HCT116 (cell line): ENCODE measurements at regions not wholly inside any gene's neighbourhood (a gene's known extent, or its start where the extent isn't known, plus 50 kb on each side); places are given as distances from the start of the nearest gene placed in this dataset.

Experiments used
- ATAC-seq: fragments of 200-7000 bp; cut with Tn5 transposase; 2 replicates; pipeline ENCODE4 v1.9.1; 2020; ENCODE audit warnings: mild to moderate bottlenecking, moderate library complexity
- BruUV-seq: library from RNA; stranded (reverse); fragments of 400-500 nt; replicated peaks from 2 replicates; lab custom pipeline; 2021; lab: Mats Ljungman, UMichigan
- CTCF ChIA-PET: fragments of 300-600 bp; sonication (Branson Sonifier 250); formaldehyde crosslinking; loops from one replicate; lab custom pipeline; 2021; ENCODE audit warnings: antibody characterized with exemption; lab: Charles Lee
- POLR2A ChIA-PET: fragments of 300-600, 350-600 bp; sonication (Branson Sonifier 250); formaldehyde crosslinking; loops from one replicate; lab custom pipeline; 2021; ENCODE audit warnings: antibody characterized with exemption; lab: Charles Lee
- RAD21 ChIA-PET, 2 experiments: fragments of 300-600 bp; sonication (Branson Sonifier 250); formaldehyde crosslinking; loops; one replicate each; lab custom pipeline; 2023; ENCODE audit warnings: low total read pairs in 2 of 2; ENCODE audit not compliant: uncharacterized antibody in 2 of 2, unreplicated experiment in 2 of 2, low non-redundant PET in 1 of 2; lab: Charles Lee
- DNase-seq: peaks from one replicate; pipeline ENCODE4 v3.0.0-alpha.2; 2010; ENCODE audit warnings: low read depth, low spot score
- H2AFZ ChIP-seq: fragments of 200-600 bp; shearing (Covaris generic), sonication (generic); 2 replicates; pipeline ENCODE4 v1.6.1; 2017; ENCODE audit warnings: low read depth, mixed run types, mixed read lengths, antibody characterized with exemption, low read length; ENCODE audit not compliant: poor library complexity, severe bottlenecking
- H3K27ac ChIP-seq: 2 replicates; pipeline ENCODE4 v1.5.1; 2012; ENCODE audit warnings: low read depth, low read length
- H3K27me3 ChIP-seq: fragments of 200-600 bp; sonication (generic); 2 replicates; pipeline ENCODE4 v1.6.1; 2016; ENCODE audit warnings: mixed run types, low read length, mixed read lengths; ENCODE audit not compliant: insufficient read depth
- H3K36me3 ChIP-seq, 2 experiments: fragments of 200-500 bp in 1 of 2; fragments of 200-600 bp in 1 of 2; sonication (Bioruptor generic) in 1 of 2; sonication (generic) in 1 of 2; 2 replicates each; pipeline versions ENCODE4 v1.5.1 to v1.6.1; 2014 to 2016; ENCODE audit warnings: low read length in 2 of 2, inconsistent platforms in 1 of 2, mixed read lengths in 1 of 2, mixed run types in 1 of 2; ENCODE audit not compliant: insufficient read depth in 2 of 2, control insufficient read depth in 1 of 2
- H3K4me1 ChIP-seq, 2 experiments: fragments of 200-600 bp in 1 of 2; sonication (generic) in 1 of 2; 2 replicates each; pipeline versions ENCODE4 v1.5.1 to v1.6.1; 2012 to 2017; ENCODE audit warnings: low read length in 2 of 2, inconsistent platforms in 1 of 2, mild to moderate bottlenecking in 1 of 2, mixed read lengths in 1 of 2, mixed run types in 1 of 2, moderate library complexity in 1 of 2; ENCODE audit not compliant: insufficient read depth in 2 of 2, control insufficient read depth in 1 of 2
- H3K4me2 ChIP-seq: fragments of 200-600 bp; sonication (generic); 2 replicates; pipeline ENCODE4 v1.6.1; 2017; ENCODE audit warnings: mixed run types, low read length, mixed read lengths
- H3K4me3 ChIP-seq, 2 experiments: fragments of 200-600 bp in 1 of 2; sonication (generic) in 1 of 2; replicated peaks in 1 of 2; 2 replicates each; pipeline ENCODE4 v1.5.1; 2011 to 2016; ENCODE audit warnings: low read length in 2 of 2, control low read depth in 1 of 2, low read depth in 1 of 2, mild to moderate bottlenecking in 1 of 2, mixed read lengths in 1 of 2, mixed run types in 1 of 2
- H3K79me2 ChIP-seq: fragments of 200-600 bp; sonication (generic); 2 replicates; pipeline ENCODE4 v1.6.1; 2017; ENCODE audit warnings: mild to moderate bottlenecking, mixed run types, low read length, moderate library complexity, mixed read lengths; ENCODE audit not compliant: insufficient read depth
- H3K9ac ChIP-seq: fragments of 200-600 bp; sonication (generic); 2 replicates; pipeline ENCODE4 v1.6.1; 2016; ENCODE audit warnings: low read length, mixed read lengths
- H3K9me2 ChIP-seq: fragments of 200-600 bp; sonication (generic), shearing (Covaris generic); 2 replicates; pipeline ENCODE4 v1.6.1; 2017; ENCODE audit warnings: mixed run types, mild to moderate bottlenecking, moderate library complexity; ENCODE audit not compliant: insufficient read depth
- H3K9me3 ChIP-seq, 2 experiments: fragments of 200-500 bp in 1 of 2; fragments of 200-600 bp in 1 of 2; sonication (Bioruptor generic) in 1 of 2; sonication (generic) in 1 of 2; 2 replicates each; pipeline ENCODE4 v1.6.1; 2014 to 2017; ENCODE audit warnings: low read length in 2 of 2, mixed read lengths in 2 of 2, inconsistent platforms in 1 of 2, low read depth in 1 of 2, mild to moderate bottlenecking in 1 of 2, mixed run types in 1 of 2, moderate library complexity in 1 of 2; ENCODE audit not compliant: control insufficient read depth in 1 of 2, insufficient read depth in 1 of 2
- H4K20me1 ChIP-seq: fragments of 200-600 bp; sonication (generic), shearing (Covaris generic); 2 replicates; pipeline ENCODE4 v1.6.1; 2017; ENCODE audit warnings: mixed run types, mild to moderate bottlenecking, moderate library complexity; ENCODE audit not compliant: insufficient read depth
- ELF1 ChIP-seq: IDR thresholded peaks from 2 replicates; pipeline ENCODE4 v1.6.1; 2012; ENCODE audit warnings: low read depth, borderline replicate concordance
- EZH2 ChIP-seq: fragments of 200-600 bp; sonication (generic); IDR thresholded peaks from 2 replicates; pipeline ENCODE4 v1.6.1; 2017; ENCODE audit warnings: antibody characterized with exemption, mixed run types
- EZH2phosphoT487 ChIP-seq: fragments of 200-600 bp; IDR thresholded peaks from 2 replicates; pipeline ENCODE4 v1.6.1; 2018; ENCODE audit warnings: antibody characterized with exemption, borderline replicate concordance
- FOSL1 ChIP-seq: IDR thresholded peaks from 2 replicates; pipeline ENCODE4 v1.6.1; 2012; ENCODE audit warnings: low read depth
- JUND ChIP-seq: IDR thresholded peaks from 2 replicates; pipeline ENCODE4 v1.6.1; 2012
- RAD21 ChIP-seq: IDR thresholded peaks from 2 replicates; pipeline ENCODE4 v1.6.1; 2012; ENCODE audit warnings: low read depth, mild to moderate bottlenecking
- SIN3A ChIP-seq: IDR thresholded peaks from 2 replicates; pipeline ENCODE4 v1.6.1; 2012; ENCODE audit warnings: low read depth
- SP1 ChIP-seq: IDR thresholded peaks from 2 replicates; pipeline ENCODE4 v1.6.1; 2012; ENCODE audit warnings: low read depth
- YY1 ChIP-seq: IDR thresholded peaks from 2 replicates; pipeline ENCODE4 v1.6.1; 2011; ENCODE audit warnings: low read length, low read depth, moderate library complexity, mild to moderate bottlenecking; ENCODE audit not compliant: insufficient replicate concordance; ENCODE audit errors: extremely low read depth
- ZNF274 ChIP-seq: fragments of 200-500 bp; sonication (Bioruptor generic); IDR thresholded peaks from 2 replicates; pipeline ENCODE4 v1.6.1; 2014; ENCODE audit warnings: mild to moderate bottlenecking, low read depth, low read length, inconsistent platforms
- intact Hi-C: fragments of 100-400 bp; cut with micrococcal nuclease; formaldehyde crosslinking; loops from 2 replicates; pipeline ENCODE4 v1.10.0; 2022
- TF ChIP-seq, protein P1 (sequence below): IDR thresholded peaks from 2 replicates; pipeline ENCODE4 v1.6.1; 2011; ENCODE audit warnings: mild to moderate bottlenecking, low read length, moderate library complexity; ENCODE audit not compliant: insufficient replicate concordance; ENCODE audit errors: extremely low read depth
- TF ChIP-seq, protein P2 (sequence below), 3 experiments: fragments of 200-600 bp in 1 of 3; sonication (generic) in 1 of 3; IDR thresholded peaks in 2 of 3; conservative IDR thresholded peaks in 1 of 3; 2 replicates each; pipeline ENCODE4 v1.5.1; 2012 to 2017; ENCODE audit warnings: low read depth in 2 of 3, low read length in 2 of 3, antibody characterized with exemption in 1 of 3, borderline replicate concordance in 1 of 3, control low read depth in 1 of 3, mild to moderate bottlenecking in 1 of 3, mixed read lengths in 1 of 3, mixed run types in 1 of 3, moderate library complexity in 1 of 3; ENCODE audit not compliant: insufficient read depth in 1 of 3
- TF ChIP-seq, protein P3 (sequence below): IDR thresholded peaks from 2 replicates; pipeline ENCODE4 v1.6.1; 2012; ENCODE audit warnings: low read depth

DNA sequence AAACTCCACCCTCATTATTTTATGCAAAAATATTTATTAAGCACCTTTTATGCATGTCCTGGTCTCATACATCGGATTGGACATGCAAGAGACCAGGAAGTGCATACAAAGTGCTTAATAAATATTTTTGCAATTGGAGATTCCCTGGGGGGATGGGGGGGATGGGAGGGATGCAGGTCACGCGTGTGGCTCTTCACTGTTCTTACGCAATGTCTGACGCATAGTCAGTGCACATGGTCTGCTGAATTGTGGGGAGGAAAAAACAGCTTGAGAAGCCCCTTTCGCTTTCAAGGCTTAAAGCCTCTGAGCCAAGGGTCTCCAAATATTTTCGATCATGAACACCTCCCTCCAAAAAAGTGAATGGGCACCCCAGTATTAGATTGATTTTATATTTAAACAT is 96.7 kb upstream of the XYLT1 start:
- intact Hi-C loops: no loop called here
- Histone ChIP-seq H3K27ac (no peak overlapping the region), H3K4me1 (peaks cover 16 to 17% of the 10 kb centered on the region in 2 experiments), H3K9me3 (no peaks in the 10 kb centered on the region), H3K36me3 (no peaks in the 10 kb centered on the region), H3K4me3 (no peak overlapping the region), H3K9ac (no peak overlapping the region), H3K9me2 (no peaks in the 10 kb centered on the region), H3K4me2 (no peak overlapping the region), H2AFZ (no peak overlapping the region), H3K79me2 (no peaks in the 10 kb centered on the region), H4K20me1 (no peaks in the 10 kb centered on the region), H3K27me3 (peaks cover 7% of the 10 kb centered on the region; the same call in 1 of the 2 replicates)
- DNase-seq (no peak), ATAC-seq (no peak)
- ChIA-PET POLR2A (no interaction called here), RAD21 (no interaction called here), CTCF (no interaction called here)
- BruUV-seq: no TSS peak
- TF ChIP-seq, protein P1, sequence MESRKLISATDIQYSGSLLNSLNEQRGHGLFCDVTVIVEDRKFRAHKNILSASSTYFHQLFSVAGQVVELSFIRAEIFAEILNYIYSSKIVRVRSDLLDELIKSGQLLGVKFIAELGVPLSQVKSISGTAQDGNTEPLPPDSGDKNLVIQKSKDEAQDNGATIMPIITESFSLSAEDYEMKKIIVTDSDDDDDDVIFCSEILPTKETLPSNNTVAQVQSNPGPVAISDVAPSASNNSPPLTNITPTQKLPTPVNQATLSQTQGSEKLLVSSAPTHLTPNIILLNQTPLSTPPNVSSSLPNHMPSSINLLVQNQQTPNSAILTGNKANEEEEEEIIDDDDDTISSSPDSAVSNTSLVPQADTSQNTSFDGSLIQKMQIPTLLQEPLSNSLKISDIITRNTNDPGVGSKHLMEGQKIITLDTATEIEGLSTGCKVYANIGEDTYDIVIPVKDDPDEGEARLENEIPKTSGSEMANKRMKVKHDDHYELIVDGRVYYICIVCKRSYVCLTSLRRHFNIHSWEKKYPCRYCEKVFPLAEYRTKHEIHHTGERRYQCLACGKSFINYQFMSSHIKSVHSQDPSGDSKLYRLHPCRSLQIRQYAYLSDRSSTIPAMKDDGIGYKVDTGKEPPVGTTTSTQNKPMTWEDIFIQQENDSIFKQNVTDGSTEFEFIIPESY: no peak
- no peak for TF ChIP-seq FOSL1
- no peak for TF ChIP-seq EZH2
- TF ChIP-seq YY1: no peak
- TF ChIP-seq ELF1: no peak
- no peak for TF ChIP-seq SIN3A
- no peak for TF ChIP-seq RAD21
- TF ChIP-seq, protein P2, sequence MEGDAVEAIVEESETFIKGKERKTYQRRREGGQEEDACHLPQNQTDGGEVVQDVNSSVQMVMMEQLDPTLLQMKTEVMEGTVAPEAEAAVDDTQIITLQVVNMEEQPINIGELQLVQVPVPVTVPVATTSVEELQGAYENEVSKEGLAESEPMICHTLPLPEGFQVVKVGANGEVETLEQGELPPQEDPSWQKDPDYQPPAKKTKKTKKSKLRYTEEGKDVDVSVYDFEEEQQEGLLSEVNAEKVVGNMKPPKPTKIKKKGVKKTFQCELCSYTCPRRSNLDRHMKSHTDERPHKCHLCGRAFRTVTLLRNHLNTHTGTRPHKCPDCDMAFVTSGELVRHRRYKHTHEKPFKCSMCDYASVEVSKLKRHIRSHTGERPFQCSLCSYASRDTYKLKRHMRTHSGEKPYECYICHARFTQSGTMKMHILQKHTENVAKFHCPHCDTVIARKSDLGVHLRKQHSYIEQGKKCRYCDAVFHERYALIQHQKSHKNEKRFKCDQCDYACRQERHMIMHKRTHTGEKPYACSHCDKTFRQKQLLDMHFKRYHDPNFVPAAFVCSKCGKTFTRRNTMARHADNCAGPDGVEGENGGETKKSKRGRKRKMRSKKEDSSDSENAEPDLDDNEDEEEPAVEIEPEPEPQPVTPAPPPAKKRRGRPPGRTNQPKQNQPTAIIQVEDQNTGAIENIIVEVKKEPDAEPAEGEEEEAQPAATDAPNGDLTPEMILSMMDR (IDR thresholded peaks at IDR 0.05 in 2 of 3, conservative IDR thresholded peaks at IDR 0.05 in 1 of 3; ENCODE audit: borderline replicate concordance in 1 of 3, insufficient read depth in 1 of 3, low read depth in 2 of 3, low read length in 2 of 3): no peak
- TF ChIP-seq, protein P3, sequence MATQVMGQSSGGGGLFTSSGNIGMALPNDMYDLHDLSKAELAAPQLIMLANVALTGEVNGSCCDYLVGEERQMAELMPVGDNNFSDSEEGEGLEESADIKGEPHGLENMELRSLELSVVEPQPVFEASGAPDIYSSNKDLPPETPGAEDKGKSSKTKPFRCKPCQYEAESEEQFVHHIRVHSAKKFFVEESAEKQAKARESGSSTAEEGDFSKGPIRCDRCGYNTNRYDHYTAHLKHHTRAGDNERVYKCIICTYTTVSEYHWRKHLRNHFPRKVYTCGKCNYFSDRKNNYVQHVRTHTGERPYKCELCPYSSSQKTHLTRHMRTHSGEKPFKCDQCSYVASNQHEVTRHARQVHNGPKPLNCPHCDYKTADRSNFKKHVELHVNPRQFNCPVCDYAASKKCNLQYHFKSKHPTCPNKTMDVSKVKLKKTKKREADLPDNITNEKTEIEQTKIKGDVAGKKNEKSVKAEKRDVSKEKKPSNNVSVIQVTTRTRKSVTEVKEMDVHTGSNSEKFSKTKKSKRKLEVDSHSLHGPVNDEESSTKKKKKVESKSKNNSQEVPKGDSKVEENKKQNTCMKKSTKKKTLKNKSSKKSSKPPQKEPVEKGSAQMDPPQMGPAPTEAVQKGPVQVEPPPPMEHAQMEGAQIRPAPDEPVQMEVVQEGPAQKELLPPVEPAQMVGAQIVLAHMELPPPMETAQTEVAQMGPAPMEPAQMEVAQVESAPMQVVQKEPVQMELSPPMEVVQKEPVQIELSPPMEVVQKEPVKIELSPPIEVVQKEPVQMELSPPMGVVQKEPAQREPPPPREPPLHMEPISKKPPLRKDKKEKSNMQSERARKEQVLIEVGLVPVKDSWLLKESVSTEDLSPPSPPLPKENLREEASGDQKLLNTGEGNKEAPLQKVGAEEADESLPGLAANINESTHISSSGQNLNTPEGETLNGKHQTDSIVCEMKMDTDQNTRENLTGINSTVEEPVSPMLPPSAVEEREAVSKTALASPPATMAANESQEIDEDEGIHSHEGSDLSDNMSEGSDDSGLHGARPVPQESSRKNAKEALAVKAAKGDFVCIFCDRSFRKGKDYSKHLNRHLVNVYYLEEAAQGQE: no peak
- no peak for TF ChIP-seq SP1
- TF ChIP-seq JUND: no peak
- no peak for TF ChIP-seq EZH2phosphoT487
- no peak for TF ChIP-seq ZNF274
